CD4-positive, alpha-beta T cell (primary cell): ENCODE measurements at regions not wholly inside any gene's neighbourhood (a gene's known extent, or its start where the extent isn't known, plus 50 kb on each side); places are given as distances from the start of the nearest gene placed in this dataset.
A peak's percentile ranks its signal among the peaks of the same experiment; 100 is the strongest.
"Not testable (repeated sequence)": the region's sequence is repeated elsewhere in the genome, so short reads cannot be mapped to it uniquely, and the experiment has no call there.

Source experiments
- ATAC-seq: fragments of 200-7000 bp; cut with Tn5 transposase; one replicate; pipeline ENCODE4 v1.10.0; 2022; ENCODE audit warnings: mild to moderate bottlenecking; ENCODE audit not compliant: poor library complexity
- CTCF ChIA-PET: fragments of 350-600 bp; sonication (Branson Sonifier 250); formaldehyde crosslinking; loops from one replicate; lab custom pipeline; 2021; ENCODE audit warnings: antibody characterized with exemption, inconsistent platforms; lab: Charles Lee
- POLR2A ChIA-PET: fragments of 350-600 bp; sonication (Branson Sonifier 250); formaldehyde crosslinking; loops from one replicate; lab custom pipeline; 2021; ENCODE audit warnings: antibody characterized with exemption, inconsistent platforms; lab: Charles Lee
- DNase-seq, 14 experiments: peaks; one replicate each; pipeline ENCODE4 v3.0.0-alpha.2; 2013 to 2020; ENCODE audit warnings: mixed read lengths in 2 of 14
- H3K27ac ChIP-seq, 2 donors: one replicate each; pipeline versions ENCODE4 v1.5.1 to v1.7.0; 2013; ENCODE audit warnings: low read length in 2 of 2, low read depth in 1 of 2, mild to moderate bottlenecking in 1 of 2
- H3K27me3 ChIP-seq, 2 experiments: 1 replicate in 1 of 2; 2 replicates in 1 of 2; pipeline versions ENCODE4 v1.6.1 to v1.7.0; 2013; ENCODE audit warnings: low read length in 2 of 2, control low read depth in 1 of 2, mild to moderate bottlenecking in 1 of 2, moderate library complexity in 1 of 2; ENCODE audit not compliant: insufficient read depth in 2 of 2, control insufficient read depth in 1 of 2
- H3K36me3 ChIP-seq: one replicate; pipeline ENCODE4 v1.6.1; 2013; ENCODE audit warnings: low read length, control low read depth; ENCODE audit not compliant: insufficient read depth
- H3K4me1 ChIP-seq: one replicate; pipeline ENCODE4 v1.6.1; 2013; ENCODE audit warnings: low read length, control low read depth; ENCODE audit not compliant: insufficient read depth
- H3K4me3 ChIP-seq: one replicate; pipeline ENCODE4 v1.5.1; 2013; ENCODE audit warnings: mild to moderate bottlenecking, low read length, moderate library complexity
- H3K9me3 ChIP-seq, 2 experiments: 1 replicate in 1 of 2; 2 replicates in 1 of 2; pipeline versions ENCODE4 v1.6.1 to v1.7.0; 2013; ENCODE audit warnings: low read length in 2 of 2, mild to moderate bottlenecking in 2 of 2, control low read depth in 1 of 2, moderate library complexity in 1 of 2; ENCODE audit not compliant: control insufficient read depth in 1 of 2, insufficient read depth in 1 of 2
- H3K27ac Mint-ChIP-seq: one replicate; pipeline ENCODE4 v1.8.0; 2020; ENCODE audit warnings: mixed read lengths
- H3K27me3 Mint-ChIP-seq: one replicate; pipeline ENCODE4 v1.8.0; 2021; ENCODE audit warnings: mixed read lengths
- H3K36me3 Mint-ChIP-seq: one replicate; pipeline ENCODE4 v1.8.0; 2021; ENCODE audit warnings: low read depth, mixed read lengths
- H3K4me1 Mint-ChIP-seq: one replicate; pipeline ENCODE4 v1.8.0; 2021; ENCODE audit warnings: low read depth, mixed read lengths
- H3K4me3 Mint-ChIP-seq: one replicate; pipeline ENCODE4 v1.8.0; 2020; ENCODE audit warnings: mild to moderate bottlenecking, mixed read lengths
- H3K9me3 Mint-ChIP-seq: one replicate; pipeline ENCODE4 v1.8.0; 2020; ENCODE audit warnings: mixed read lengths
- CTCF ChIP-seq: fragments of 200-600 bp; IDR thresholded peaks from one replicate; pipeline ENCODE4 v1.8.0; 2022; ENCODE audit warnings: antibody characterized with exemption, mild to moderate bottlenecking
- intact Hi-C, 2 experiments: fragments of 100-400 bp; cut with DNase I in 1 of 2; cut with micrococcal nuclease in 1 of 2; formaldehyde crosslinking; loops; one replicate each; pipeline versions ENCODE4 v1.15.1 to v1.9.0; 2023 to 2025; cut with DNase I, micrococcal nuclease

- no peaks in the 10 kb centered on the region for H3K36me3 Mint-ChIP-seq
- H3K4me3 Mint-ChIP-seq = no peak overlapping the region
- no peaks in the 10 kb centered on the region for H3K27me3 ChIP-seq
- no peak overlapping the region for H3K4me3 ChIP-seq
- H3K4me1 ChIP-seq = no peaks in the 10 kb centered on the region
- ChIA-PET CTCF (no interaction called here), POLR2A (no interaction called here)
- no peak overlapping the region for H3K27ac Mint-ChIP-seq
- ATAC-seq (no peak), DNase-seq (no peak)
- intact Hi-C loops = no loop called here
- H3K27ac ChIP-seq = no peak overlapping the region
- no peaks in the 10 kb centered on the region for H3K27me3 Mint-ChIP-seq
- no peaks in the 10 kb centered on the region for H3K36me3 ChIP-seq
- peaks cover 0 to 21% of the 10 kb centered on the region in 2 experiments for H3K9me3 ChIP-seq
- no peak for TF ChIP-seq CTCF
- peaks cover 18% of the 10 kb centered on the region for H3K9me3 Mint-ChIP-seq
- H3K4me1 Mint-ChIP-seq = no peaks in the 10 kb centered on the region
Observed at GRCh38 chr5:12662545-12663314, 758.5 kb upstream of the CTNND2 start.

- Mint-ChIP-seq H3K27ac (no peak overlapping the region), H3K4me1 (no peaks in the 10 kb centered on the region), H3K27me3 (no peaks in the 10 kb centered on the region), H3K9me3 (peaks cover 18% of the 10 kb centered on the region), H3K36me3 (no peaks in the 10 kb centered on the region), H3K4me3 (no peak overlapping the region)
- Histone ChIP-seq H3K27me3 (no peaks in the 10 kb centered on the region), H3K27ac (no peak overlapping the region), H3K9me3 (peaks cover 0 to 21% of the 10 kb centered on the region in 2 experiments), H3K4me1 (no peaks in the 10 kb centered on the region), H3K4me3 (no peak overlapping the region), H3K36me3 (no peaks in the 10 kb centered on the region)
- no peak for TF ChIP-seq CTCF
- ATAC-seq (no peak), DNase-seq (peak in 1 of 14 experiments; percentile 4)
- POLR2A ChIA-PET = no interaction called here
- CTCF ChIA-PET = no interaction called here
- intact Hi-C loops = no loop called here
Observed at GRCh38 chr5:12661617-12662370, 757.5 kb upstream of the CTNND2 start.

GRCh38 chr5:12660279-12661107 lies 756.2 kb upstream of the CTNND2 start:
- H3K4me3 ChIP-seq, DNase-seq, H3K27me3 ChIP-seq, H3K27me3 Mint-ChIP-seq, H3K27ac Mint-ChIP-seq, H3K27ac ChIP-seq, H3K36me3 Mint-ChIP-seq, H3K4me1 Mint-ChIP-seq, POLR2A ChIA-PET, H3K36me3 ChIP-seq, H3K4me3 Mint-ChIP-seq, H3K4me1 ChIP-seq, intact Hi-C loops, CTCF ChIA-PET, ATAC-seq: not testable (repeated sequence)
- peaks cover 0 to 21% of the 10 kb centered on the region in 2 experiments for H3K9me3 ChIP-seq
- H3K9me3 Mint-ChIP-seq = peaks cover 24% of the 10 kb centered on the region
